Stimulated activated CD4-positive, alpha-beta T cell treated with anti-CD3 and anti-CD28 coated beads, Interleukin-15, amount 100 ng/mL, for 24 hours (primary cell): ENCODE measurements at regions not wholly inside any gene's neighbourhood (a gene's known extent, or its start where the extent isn't known, plus 50 kb on each side); places are given as distances from the start of the nearest gene placed in this dataset.

Experiments
- DNase-seq: peaks from one replicate; pipeline ENCODE4 v3.0.0-alpha.2; 2020

GRCh38 chrX:26070882-26071281 is 67.3 kb upstream of the MAGEB18 start:
- DNase-seq = no peak

DNA sequence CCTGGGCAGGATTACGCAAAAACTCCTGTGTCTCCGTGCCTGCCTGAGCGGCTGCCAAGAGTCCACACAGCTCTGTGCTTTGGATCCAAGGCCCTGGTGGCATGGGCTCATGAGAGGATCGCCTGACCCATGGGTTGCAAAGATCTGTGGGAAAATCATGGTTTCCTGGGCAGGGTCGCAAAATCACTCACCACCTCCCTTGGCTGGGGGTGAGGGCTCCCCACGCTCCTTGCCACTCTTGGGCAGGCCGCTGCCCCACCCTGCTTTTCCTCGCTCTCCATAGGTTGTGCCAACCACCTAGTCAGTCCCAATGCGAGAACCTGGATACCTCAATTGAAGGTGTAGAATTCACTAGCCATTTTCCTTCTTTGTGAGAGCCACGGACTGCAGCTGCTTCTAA is 66.5 kb upstream of the MAGEB18 start:
- DNase-seq = no peak

GRCh38 chrX:26083093-26083492 is 55.0 kb upstream of the MAGEB18 start:
- no peak for DNase-seq
